Tibial artery (tissue), 4 donors: ENCODE measurements at regions not wholly inside any gene's neighbourhood (a gene's known extent, or its start where the extent isn't known, plus 50 kb on each side); places are given as distances from the start of the nearest gene placed in this dataset.

Experiments used
- DNase-seq, 2 donors: peaks; one replicate each; pipeline ENCODE4 v3.0.0-alpha.2; 2019
- H3K27ac ChIP-seq, 2 donors: fragments of 200-600 bp; sonication (generic) in 1 of 2; 1 replicate in 1 of 2; 2 replicates in 1 of 2; pipeline ENCODE4 v1.5.1; 2018 to 2019; ENCODE audit warnings: mild to moderate bottlenecking in 1 of 2
- H3K27me3 ChIP-seq, 2 donors: fragments of 200-600 bp; sonication (generic) in 1 of 2; one replicate each; pipeline versions ENCODE4 v1.5.1 to v1.6.0; 2016 to 2019
- H3K36me3 ChIP-seq, 3 donors: fragments of 200-600 bp; sonication (generic) in 2 of 3; one replicate each; pipeline ENCODE4 v1.5.1; 2016 to 2019; ENCODE audit warnings: mild to moderate bottlenecking in 2 of 3
- H3K4me1 ChIP-seq, 4 donors: fragments of 200-600 bp; sonication (generic) in 2 of 4; 1 replicate in 3 of 4; 2 replicates in 1 of 4; pipeline ENCODE4 v1.5.1; 2016 to 2019
- H3K4me3 ChIP-seq, 2 donors: fragments of 200-600 bp; sonication (generic) in 1 of 2; 1 replicate in 1 of 2; 2 replicates in 1 of 2; pipeline ENCODE4 v1.5.1; 2018 to 2019; ENCODE audit warnings: mild to moderate bottlenecking in 2 of 2
- H3K9me3 ChIP-seq, 3 donors: fragments of 200-600 bp; sonication (generic) in 1 of 3; one replicate each; pipeline ENCODE4 v1.5.1; 2016 to 2019
- CTCF ChIP-seq, 2 experiments: fragments of 200-600 bp in 1 of 2; fragments of 450-650 bp in 1 of 2; IDR thresholded peaks; one replicate each; pipeline ENCODE4 v1.5.1; 2017 to 2019; ENCODE audit warnings: antibody characterized with exemption in 2 of 2, mild to moderate bottlenecking in 1 of 2, moderate library complexity in 1 of 2
- intact Hi-C: fragments of 100-400 bp; cut with DNase I; formaldehyde crosslinking; loops from one replicate; pipeline ENCODE4 v1.15.0; 2023; ENCODE audit warnings: low total_unique reads

- Histone ChIP-seq H3K27ac (no peak overlapping the region), H3K9me3 (no peaks in the 10 kb centered on the region), H3K27me3 (no peaks in the 10 kb centered on the region), H3K36me3 (no peaks in the 10 kb centered on the region), H3K4me1 (no peaks in the 10 kb centered on the region), H3K4me3 (no peak overlapping the region)
- DNase-seq = no peak
- intact Hi-C loops = loop anchor here (10.0 kb wide), 1 partner anchor 1012 kb away; no protein-coding TSS in a partner anchor
- no peak for TF ChIP-seq CTCF (IDR thresholded peaks at IDR 0.05)
Measured at GRCh38 chr2:147543056-147543455, 301.8 kb upstream of the ACVR2A start.

- H3K4me1 ChIP-seq = no peaks in the 10 kb centered on the region
Measured at GRCh38 chr2:147542351-147542750, 302.5 kb upstream of the ACVR2A start.

DNA sequence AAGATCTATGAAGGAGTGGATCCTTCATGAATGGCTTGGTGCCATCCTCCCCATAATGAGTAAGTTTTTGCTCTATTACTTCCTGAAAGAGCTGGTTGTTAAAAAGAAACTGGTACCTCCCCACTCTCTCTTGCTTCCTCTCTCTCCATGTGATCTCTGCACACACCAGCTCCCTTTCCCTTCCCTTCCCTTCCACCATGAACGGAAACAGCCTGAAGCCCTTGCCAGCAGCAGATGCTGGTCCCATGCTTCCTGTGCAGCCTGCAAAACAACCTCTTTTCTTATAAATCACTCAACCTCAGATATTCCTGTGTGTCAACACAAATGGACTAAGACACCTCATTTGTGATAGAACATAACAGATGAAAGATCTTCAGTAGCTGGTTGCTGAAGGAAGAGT is 303.5 kb upstream of the ACVR2A start:
- Histone ChIP-seq H3K36me3 (no peaks in the 10 kb centered on the region), H3K4me1 (no peaks in the 10 kb centered on the region), H3K9me3 (no peaks in the 10 kb centered on the region), H3K27me3 (no peaks in the 10 kb centered on the region), H3K4me3 (no peak overlapping the region), H3K27ac (no peak overlapping the region)
- no peak for TF ChIP-seq CTCF (IDR thresholded peaks at IDR 0.05)
- DNase-seq = no peak
- intact Hi-C loops = loop anchor here (10.0 kb wide), 1 partner anchor 1013 kb away; no protein-coding TSS in a partner anchor

More at GRCh38 chr2:147542351-147542750, 302.5 kb upstream of the ACVR2A start:
- TF ChIP-seq CTCF (IDR thresholded peaks at IDR 0.05) = no peak
- H3K27me3 ChIP-seq = no peaks in the 10 kb centered on the region
- no peaks in the 10 kb centered on the region for H3K9me3 ChIP-seq
- no peak for DNase-seq
- H3K27ac ChIP-seq = no peak overlapping the region
- intact Hi-C loops = loop anchor here (10.0 kb wide), 1 partner anchor 1012 kb away; no protein-coding TSS in a partner anchor
- H3K36me3 ChIP-seq = no peaks in the 10 kb centered on the region
- H3K4me3 ChIP-seq = no peak overlapping the region

DNA sequence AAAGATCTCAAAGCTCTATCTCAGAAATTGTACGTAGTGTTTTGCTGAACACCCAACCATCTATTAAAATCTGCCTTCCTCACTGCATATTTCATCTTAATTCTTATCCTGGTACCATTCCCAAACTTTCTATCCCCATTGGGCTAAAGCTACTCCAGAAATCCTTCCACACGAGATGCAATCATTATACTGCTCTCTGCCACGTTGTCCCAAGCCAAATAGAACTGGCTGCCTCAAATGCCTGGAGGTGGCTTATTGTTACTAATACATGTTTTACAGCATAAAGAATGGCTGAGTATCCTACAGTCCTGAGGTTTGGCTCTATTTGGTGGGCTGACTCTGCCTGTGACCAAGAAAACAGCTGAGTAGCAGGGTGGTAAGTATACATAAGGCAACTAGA is 306.0 kb upstream of the ACVR2A start:
- no peaks in the 10 kb centered on the region for H3K36me3 ChIP-seq
- no peak for TF ChIP-seq CTCF (IDR thresholded peaks at IDR 0.05)
- intact Hi-C loops = no loop called here
- H3K9me3 ChIP-seq = no peaks in the 10 kb centered on the region
- no peak overlapping the region for H3K4me3 ChIP-seq
- H3K27me3 ChIP-seq = no peaks in the 10 kb centered on the region
- no peak for DNase-seq
- H3K27ac ChIP-seq = no peak overlapping the region
- no peaks in the 10 kb centered on the region for H3K4me1 ChIP-seq

- no peak for TF ChIP-seq CTCF (IDR thresholded peaks at IDR 0.05)
- Histone ChIP-seq H3K4me1 (no peaks in the 10 kb centered on the region), H3K36me3 (no peaks in the 10 kb centered on the region), H3K9me3 (no peaks in the 10 kb centered on the region), H3K27me3 (no peaks in the 10 kb centered on the region), H3K4me3 (no peak overlapping the region), H3K27ac (no peak overlapping the region)
- no peak for DNase-seq
- intact Hi-C loops = no loop called here
Measured at GRCh38 chr2:147538088-147538487, 306.7 kb upstream of the ACVR2A start.

- no peaks in the 10 kb centered on the region for H3K27me3 ChIP-seq
- no peak for TF ChIP-seq CTCF (IDR thresholded peaks at IDR 0.05)
- no peak for DNase-seq
- H3K9me3 ChIP-seq = no peaks in the 10 kb centered on the region
- no peak overlapping the region for H3K27ac ChIP-seq
- no peaks in the 10 kb centered on the region for H3K4me1 ChIP-seq
- intact Hi-C loops = no loop called here
- no peak overlapping the region for H3K4me3 ChIP-seq
- H3K36me3 ChIP-seq = no peaks in the 10 kb centered on the region
Measured at GRCh38 chr2:147531269-147531668, 313.6 kb upstream of the ACVR2A start.
